ENCODE measurements at regions not wholly inside any gene's neighbourhood (a gene's known extent, or its start where the extent isn't known, plus 50 kb on each side); places are given as distances from the start of the nearest gene placed in this dataset.

DNA sequence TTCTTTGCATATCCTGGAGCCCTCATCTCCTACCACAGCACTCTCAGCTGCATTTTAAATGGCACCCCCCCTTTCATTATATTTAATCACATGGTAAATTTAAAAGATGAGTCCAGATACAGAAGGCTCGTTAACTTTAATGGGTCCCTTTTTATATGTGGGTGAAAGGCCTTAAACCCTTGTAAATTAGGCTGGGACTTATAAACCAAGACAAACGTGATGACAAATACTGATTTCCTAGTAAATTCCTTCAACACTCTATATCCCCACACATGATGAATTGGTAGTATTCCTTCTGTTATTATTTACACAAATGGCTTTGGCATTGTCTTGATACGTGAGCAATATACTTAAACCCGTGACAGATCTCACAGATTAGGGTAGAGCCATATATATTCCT lies 210.6 kb downstream of the CAAP1 start:
- TF ChIP-seq, protein P1, sequence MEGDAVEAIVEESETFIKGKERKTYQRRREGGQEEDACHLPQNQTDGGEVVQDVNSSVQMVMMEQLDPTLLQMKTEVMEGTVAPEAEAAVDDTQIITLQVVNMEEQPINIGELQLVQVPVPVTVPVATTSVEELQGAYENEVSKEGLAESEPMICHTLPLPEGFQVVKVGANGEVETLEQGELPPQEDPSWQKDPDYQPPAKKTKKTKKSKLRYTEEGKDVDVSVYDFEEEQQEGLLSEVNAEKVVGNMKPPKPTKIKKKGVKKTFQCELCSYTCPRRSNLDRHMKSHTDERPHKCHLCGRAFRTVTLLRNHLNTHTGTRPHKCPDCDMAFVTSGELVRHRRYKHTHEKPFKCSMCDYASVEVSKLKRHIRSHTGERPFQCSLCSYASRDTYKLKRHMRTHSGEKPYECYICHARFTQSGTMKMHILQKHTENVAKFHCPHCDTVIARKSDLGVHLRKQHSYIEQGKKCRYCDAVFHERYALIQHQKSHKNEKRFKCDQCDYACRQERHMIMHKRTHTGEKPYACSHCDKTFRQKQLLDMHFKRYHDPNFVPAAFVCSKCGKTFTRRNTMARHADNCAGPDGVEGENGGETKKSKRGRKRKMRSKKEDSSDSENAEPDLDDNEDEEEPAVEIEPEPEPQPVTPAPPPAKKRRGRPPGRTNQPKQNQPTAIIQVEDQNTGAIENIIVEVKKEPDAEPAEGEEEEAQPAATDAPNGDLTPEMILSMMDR (IDR thresholded peaks at IDR 0.05): no peak
- no peak for TF ChIP-seq POLR2A (IDR thresholded peaks at IDR 0.05)
